ENCODE measurements at regions not wholly inside any gene's neighbourhood (a gene's known extent, or its start where the extent isn't known, plus 50 kb on each side); places are given as distances from the start of the nearest gene placed in this dataset.

GRCh38 chr18:27527856-27528255 is 342.7 kb upstream of the CHST9 start:
- TF ChIP-seq CTCF (IDR thresholded peaks at IDR 0.05) (no peak), POLR2A (IDR thresholded peaks at IDR 0.05; ENCODE audit: low read depth) (no peak)

Measured in esophagus muscularis mucosa (tissue), 3 donors.